Vagina (tissue), 2 donors: ENCODE measurements at regions not wholly inside any gene's neighbourhood (a gene's known extent, or its start where the extent isn't known, plus 50 kb on each side); places are given as distances from the start of the nearest gene placed in this dataset.

Experiments used
- CTCF ChIP-seq, 3 experiments: fragments of 450-650 bp in 2 of 3; fragments of 200-600 bp in 1 of 3; sonication (generic) in 1 of 3; IDR thresholded peaks; one replicate each; pipeline ENCODE4 v1.5.1; 2017 to 2019; ENCODE audit warnings: antibody characterized with exemption in 3 of 3, mild to moderate bottlenecking in 2 of 3, moderate library complexity in 2 of 3
- POLR2A ChIP-seq, 2 donors: fragments of 450-650 bp; IDR thresholded peaks; one replicate each; pipeline ENCODE4 v1.6.1; 2017; ENCODE audit warnings: antibody characterized with exemption in 2 of 2, mild to moderate bottlenecking in 2 of 2, moderate library complexity in 2 of 2
- POLR2AphosphoS5 ChIP-seq, 2 donors: sonication (generic); formaldehyde crosslinking; IDR thresholded peaks; one replicate each; pipeline ENCODE4 v1.9.0; 2017; ENCODE audit warnings: antibody characterized with exemption in 2 of 2, mild to moderate bottlenecking in 2 of 2, low read depth in 1 of 2; ENCODE audit not compliant: insufficient read depth in 1 of 2

- TF ChIP-seq CTCF (IDR thresholded peaks at IDR 0.05) (no peak), POLR2A (IDR thresholded peaks at IDR 0.05) (no peak), POLR2AphosphoS5 (IDR thresholded peaks at IDR 0.05; ENCODE audit: insufficient read depth in 1 of 2, low read depth in 1 of 2) (no peak)
Observed at GRCh38 chr2:143819764-143820163, 690.5 kb downstream of the ARHGAP15 start.
